GM19467 (cell line): ENCODE measurements at regions not wholly inside any gene's neighbourhood (a gene's known extent, or its start where the extent isn't known, plus 50 kb on each side); places are given as distances from the start of the nearest gene placed in this dataset.

Source experiments
- ATAC-seq: cut with Tn5 transposase; IDR thresholded peaks from one replicate; pipeline ENCODE4 v1.9.1; 2021; ENCODE audit warnings: mild to moderate bottlenecking, moderate library complexity; ENCODE audit not compliant: unreplicated experiment

- no peak for ATAC-seq
Observed at GRCh38 chr6:163720460-163721235, 306.1 kb downstream of the QKI start.

GRCh38 chr6:163720005-163720404 is 305.5 kb downstream of the QKI start:
- no peak for ATAC-seq

- no peak for ATAC-seq
Observed at GRCh38 chr6:163719028-163719742, 304.7 kb downstream of the QKI start.

- no peak for ATAC-seq
Observed at GRCh38 chr6:163718537-163718936, 304.0 kb downstream of the QKI start.

- no peak for ATAC-seq
Observed at GRCh38 chr6:163717106-163717764, 302.7 kb downstream of the QKI start.

GRCh38 chr6:163716690-163717089 is 302.2 kb downstream of the QKI start:
- no peak for ATAC-seq

- ATAC-seq, result no peak
Observed at GRCh38 chr6:163715846-163716245, 301.3 kb downstream of the QKI start.

- ATAC-seq, result no peak
Observed at GRCh38 chr6:163714179-163714578, 299.7 kb downstream of the QKI start.

GRCh38 chr6:163712981-163713380 is 298.5 kb downstream of the QKI start:
- no peak for ATAC-seq

GRCh38 chr6:163712566-163712961 is 298.0 kb downstream of the QKI start:
- ATAC-seq, result no peak

- ATAC-seq, result peak; percentile 41
Observed at GRCh38 chr6:163711615-163712565, 297.4 kb downstream of the QKI start.

GRCh38 chr6:163710532-163711470 is 296.3 kb downstream of the QKI start:
- ATAC-seq, result no peak

GRCh38 chr6:163709693-163710092 is 295.2 kb downstream of the QKI start:
- ATAC-seq, result no peak

GRCh38 chr6:163709255-163709654 is 294.7 kb downstream of the QKI start:
- ATAC-seq, result no peak

- ATAC-seq, result peak; percentile 49
Observed at GRCh38 chr6:163708466-163708865, 293.9 kb downstream of the QKI start.

- ATAC-seq, result peak; percentile 43
Observed at GRCh38 chr6:163707387-163708355, 293.2 kb downstream of the QKI start.

- ATAC-seq, result no peak
Observed at GRCh38 chr6:163706500-163707087, 292.1 kb downstream of the QKI start.

GRCh38 chr6:163705923-163706322 is 291.4 kb downstream of the QKI start:
- ATAC-seq, result peak; percentile 48
